Colonic mucosa (tissue), 4 donors: ENCODE measurements at regions not wholly inside any gene's neighbourhood (a gene's known extent, or its start where the extent isn't known, plus 50 kb on each side); places are given as distances from the start of the nearest gene placed in this dataset.

Experiments
- DNase-seq: peaks from one replicate; pipeline ENCODE4 v3.0.0-alpha.2; 2020
- H3K27ac ChIP-seq: fragments of 200-600 bp; one replicate; pipeline ENCODE4 v1.8.0; 2021
- H3K27me3 ChIP-seq: fragments of 200-600 bp; one replicate; pipeline ENCODE4 v1.8.0; 2021
- H3K36me3 ChIP-seq: fragments of 200-600 bp; one replicate; pipeline ENCODE4 v1.8.0; 2021
- H3K4me1 ChIP-seq: fragments of 200-600 bp; one replicate; pipeline ENCODE4 v1.8.0; 2021; ENCODE audit warnings: mild to moderate bottlenecking
- H3K4me3 ChIP-seq: fragments of 200-600 bp; one replicate; pipeline ENCODE4 v1.8.0; 2021
- H3K9ac ChIP-seq, 2 donors: one replicate each; pipeline ENCODE4 v1.7.0; 2013; ENCODE audit warnings: control low read depth in 2 of 2, low read depth in 2 of 2, low read length in 2 of 2
- H3K9me3 ChIP-seq: fragments of 200-600 bp; one replicate; pipeline ENCODE4 v1.8.0; 2021
- CTCF ChIP-seq: fragments of 200-600 bp; IDR thresholded peaks from one replicate; pipeline ENCODE4 v1.8.0; 2022; ENCODE audit warnings: antibody characterized with exemption, mild to moderate bottlenecking
- intact Hi-C: fragments of 100-400 bp; cut with DNase I; formaldehyde crosslinking; loops from one replicate; pipeline ENCODE4 v1.14.1; 2022
- donor health status: healthy.
- donor health status: DM: no; HTN: no; CAD: no.
- donor health status: DM: no; HTN: no; CAD: no.

GRCh38 chr11:116179401-116179800, 593.4 kb downstream of the BUD13 start:
- DNase-seq = no peak
- no peaks in the 10 kb centered on the region for H3K27me3 ChIP-seq
- H3K9me3 ChIP-seq = no peaks in the 10 kb centered on the region
- no peaks in the 10 kb centered on the region for H3K4me1 ChIP-seq
- TF ChIP-seq CTCF = no peak
- H3K36me3 ChIP-seq = no peaks in the 10 kb centered on the region
- no peak overlapping the region for H3K9ac ChIP-seq
- no peak overlapping the region for H3K4me3 ChIP-seq
- intact Hi-C loops = no loop called here
- no peak overlapping the region for H3K27ac ChIP-seq

DNA sequence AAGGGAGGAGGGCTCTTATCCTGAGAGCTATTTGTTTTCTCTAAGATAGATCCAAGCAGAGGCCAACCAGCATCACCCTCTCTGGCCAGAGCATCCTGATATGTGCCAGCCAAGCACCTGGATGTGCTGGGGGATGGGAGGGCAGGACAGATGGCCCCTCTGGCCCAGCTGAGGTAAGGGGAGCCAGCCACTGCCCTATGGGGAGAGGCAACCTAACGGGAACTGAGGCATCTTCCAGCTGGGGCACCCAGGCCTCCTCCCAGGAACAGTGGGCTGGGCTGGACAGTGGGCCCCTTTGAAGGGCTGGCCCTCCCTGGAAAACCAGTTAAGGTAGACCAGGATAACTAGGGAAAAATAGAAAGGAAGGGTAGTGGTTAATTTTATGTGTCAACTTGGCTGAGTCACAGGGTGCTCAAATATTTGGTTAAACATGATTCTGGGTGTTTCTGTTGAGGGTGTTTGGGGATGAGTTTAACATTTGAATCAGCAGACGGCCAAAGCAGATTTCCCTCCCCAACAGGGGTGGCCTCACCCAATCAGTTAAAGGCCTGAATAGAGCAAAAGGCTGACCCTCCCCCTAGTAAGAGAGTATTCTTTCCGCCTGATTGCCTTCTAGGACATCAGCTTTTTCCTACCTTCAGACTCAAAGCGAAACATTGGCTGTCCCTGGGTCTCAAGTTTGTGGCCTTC, 595.1 kb downstream of the BUD13 start:
- H3K27ac ChIP-seq = no peak overlapping the region
- no peaks in the 10 kb centered on the region for H3K27me3 ChIP-seq
- DNase-seq = no peak
- TF ChIP-seq CTCF = no peak
- no peaks in the 10 kb centered on the region for H3K9me3 ChIP-seq
- intact Hi-C loops = no loop called here
- no peak overlapping the region for H3K4me3 ChIP-seq
- H3K36me3 ChIP-seq = no peaks in the 10 kb centered on the region
- no peaks in the 10 kb centered on the region for H3K4me1 ChIP-seq
- H3K9ac ChIP-seq = no peak overlapping the region

DNA sequence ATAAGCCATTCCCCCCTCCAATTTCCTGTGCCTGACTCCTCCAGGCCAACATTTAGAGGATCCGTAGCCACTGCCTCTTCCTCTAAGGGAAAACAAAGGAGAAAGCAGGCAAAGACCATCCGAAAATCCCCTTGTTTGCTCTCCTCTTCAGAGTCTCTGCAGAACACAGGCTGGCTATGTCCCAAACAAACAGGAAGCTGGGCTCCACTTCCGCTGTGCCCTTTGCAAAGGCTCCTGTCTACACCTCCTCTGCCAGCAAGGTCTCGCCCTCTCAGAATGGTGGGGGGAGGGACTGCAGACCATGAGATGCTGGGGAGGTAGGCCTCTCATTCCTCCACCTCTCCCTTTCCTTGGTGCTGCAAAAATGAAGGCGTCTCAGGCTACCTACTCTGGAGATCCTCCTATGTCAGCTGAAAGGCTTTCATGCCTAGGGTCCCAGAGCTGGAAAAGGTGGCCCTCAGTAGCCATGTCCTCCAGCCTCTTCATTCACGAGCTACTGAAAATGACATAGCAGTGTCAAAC, 596.2 kb downstream of the BUD13 start:
- Histone ChIP-seq H3K9ac (no peak overlapping the region), H3K4me3 (no peak overlapping the region), H3K9me3 (no peaks in the 10 kb centered on the region), H3K27me3 (no peaks in the 10 kb centered on the region), H3K4me1 (no peaks in the 10 kb centered on the region), H3K36me3 (no peaks in the 10 kb centered on the region), H3K27ac (no peak overlapping the region)
- no peak for DNase-seq
- intact Hi-C loops = no loop called here
- TF ChIP-seq CTCF = no peak

- TF ChIP-seq CTCF = no peak
- Histone ChIP-seq H3K4me3 (no peak overlapping the region), H3K9ac (no peak overlapping the region), H3K27ac (no peak overlapping the region), H3K9me3 (no peaks in the 10 kb centered on the region), H3K36me3 (no peaks in the 10 kb centered on the region), H3K4me1 (no peaks in the 10 kb centered on the region), H3K27me3 (no peaks in the 10 kb centered on the region)
- intact Hi-C loops = no loop called here
- peak; percentile 1 for DNase-seq
These were observed 597.1 kb downstream of the BUD13 start for GRCh38 chr11:116175707-116176106.

- intact Hi-C loops = no loop called here
- DNase-seq = peak; percentile 7
- Histone ChIP-seq H3K27ac (no peak overlapping the region), H3K4me1 (no peaks in the 10 kb centered on the region), H3K9me3 (no peaks in the 10 kb centered on the region), H3K9ac (no peak overlapping the region), H3K4me3 (no peak overlapping the region), H3K27me3 (no peaks in the 10 kb centered on the region), H3K36me3 (no peaks in the 10 kb centered on the region)
- TF ChIP-seq CTCF = no peak
These were observed 598.6 kb downstream of the BUD13 start for GRCh38 chr11:116173941-116174911.
